GM19328 (cell line): ENCODE measurements at regions not wholly inside any gene's neighbourhood (a gene's known extent, or its start where the extent isn't known, plus 50 kb on each side); places are given as distances from the start of the nearest gene placed in this dataset.

Experiments used
- ATAC-seq: cut with Tn5 transposase; IDR thresholded peaks from one replicate; pipeline ENCODE4 v1.9.1; 2021; ENCODE audit warnings: mild to moderate bottlenecking, moderate library complexity; ENCODE audit not compliant: unreplicated experiment

DNA sequence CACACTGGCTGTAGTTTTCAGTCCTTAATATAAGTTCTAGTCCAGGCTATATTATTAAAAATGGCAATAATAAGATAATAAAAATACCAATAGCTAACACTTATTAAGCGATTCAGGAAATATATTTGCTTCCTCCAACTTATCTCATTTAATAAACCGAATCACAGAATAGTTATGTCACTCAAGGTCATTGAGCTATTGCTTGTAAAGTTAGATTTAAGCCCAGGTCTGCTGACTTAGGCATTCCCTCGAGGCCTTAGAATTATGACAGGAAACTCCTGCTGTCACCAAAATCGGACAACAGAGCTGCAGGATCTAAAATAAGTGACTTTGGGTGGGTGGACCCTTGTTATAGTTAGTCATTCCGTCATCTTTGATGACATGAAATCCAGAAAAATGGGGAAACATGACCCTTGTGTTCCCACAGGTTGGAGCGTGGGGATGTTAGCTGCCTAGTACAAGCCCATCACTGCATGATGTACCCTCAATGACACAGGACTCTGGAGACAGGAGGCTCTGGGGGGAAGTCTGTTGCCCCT lies 181.3 kb upstream of the PHYHIPL start:
- ATAC-seq: no peak

DNA sequence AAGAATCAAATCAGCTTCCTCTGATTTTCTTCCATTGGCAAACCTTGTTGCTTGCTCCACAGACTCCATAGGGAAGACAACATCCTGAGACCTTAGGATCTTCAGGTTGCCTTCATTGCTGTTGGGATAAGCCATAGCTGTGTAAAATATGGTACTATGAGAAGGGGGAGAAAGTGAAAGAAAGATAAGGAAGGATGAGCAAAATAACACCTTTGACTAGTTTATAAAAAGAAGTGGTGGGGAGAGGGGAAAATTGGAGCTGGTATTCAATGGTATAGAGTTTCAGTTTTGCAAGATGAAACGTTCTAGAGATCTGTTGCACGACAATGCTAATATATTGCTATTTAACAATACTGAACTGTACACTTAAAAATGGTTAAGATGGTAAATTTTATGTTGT lies 180.4 kb upstream of the PHYHIPL start:
- no peak for ATAC-seq

DNA sequence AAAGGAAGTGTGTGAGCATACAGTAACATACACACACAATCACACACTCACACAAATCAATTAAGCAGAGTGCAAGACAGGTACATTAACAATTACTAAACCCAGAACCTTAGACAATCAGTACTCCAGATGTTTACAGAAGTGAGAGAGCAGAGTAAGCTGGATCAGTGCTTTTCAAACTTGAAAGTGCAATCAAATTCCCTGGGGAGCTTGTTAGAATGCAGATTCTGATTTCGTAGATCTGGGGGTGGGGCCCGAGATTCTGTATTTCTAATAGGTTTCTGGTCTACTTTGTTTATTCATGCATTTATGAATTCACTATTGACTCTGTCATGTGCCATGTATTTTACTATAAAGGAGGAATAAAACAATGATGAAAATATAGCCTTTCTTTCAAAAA lies 179.6 kb upstream of the PHYHIPL start:
- no peak for ATAC-seq

DNA sequence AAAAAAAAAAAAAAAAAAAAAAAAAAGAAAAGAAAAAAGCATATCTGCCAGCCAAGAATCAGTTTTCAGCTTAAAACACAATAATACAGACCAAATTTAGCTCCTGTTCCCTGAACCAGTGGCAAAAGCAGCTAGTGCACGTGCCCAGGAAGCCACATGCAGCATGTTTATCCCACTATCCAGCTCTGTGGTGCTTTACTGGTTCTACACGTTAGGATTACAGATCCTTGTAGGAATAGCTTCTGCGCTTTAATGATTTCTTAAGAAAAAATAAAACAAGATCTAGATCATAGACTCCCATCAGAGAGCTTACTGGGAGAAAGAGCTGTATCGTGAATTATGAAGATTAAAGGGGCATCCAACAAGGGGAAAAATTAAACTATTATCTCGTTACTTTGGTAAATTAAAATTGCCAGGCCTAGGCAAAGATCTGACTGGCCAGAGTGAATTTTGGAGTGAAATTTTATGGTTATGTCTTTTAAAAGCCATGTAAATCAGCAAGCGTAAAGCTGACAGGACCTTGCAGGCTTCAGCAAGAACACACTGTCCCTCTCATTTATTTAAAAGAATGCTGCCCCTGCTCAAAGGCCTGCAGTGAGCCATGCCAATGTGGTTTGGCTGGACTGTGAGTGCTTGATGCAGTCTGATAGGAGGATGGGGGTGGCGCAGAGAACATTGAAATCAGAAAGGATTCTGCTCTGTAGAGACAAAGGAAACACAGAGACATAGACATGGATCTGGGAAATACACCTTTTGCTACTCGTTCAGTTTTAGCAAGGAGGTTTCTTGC lies 177.3 kb upstream of the PHYHIPL start:
- ATAC-seq: no peak

DNA sequence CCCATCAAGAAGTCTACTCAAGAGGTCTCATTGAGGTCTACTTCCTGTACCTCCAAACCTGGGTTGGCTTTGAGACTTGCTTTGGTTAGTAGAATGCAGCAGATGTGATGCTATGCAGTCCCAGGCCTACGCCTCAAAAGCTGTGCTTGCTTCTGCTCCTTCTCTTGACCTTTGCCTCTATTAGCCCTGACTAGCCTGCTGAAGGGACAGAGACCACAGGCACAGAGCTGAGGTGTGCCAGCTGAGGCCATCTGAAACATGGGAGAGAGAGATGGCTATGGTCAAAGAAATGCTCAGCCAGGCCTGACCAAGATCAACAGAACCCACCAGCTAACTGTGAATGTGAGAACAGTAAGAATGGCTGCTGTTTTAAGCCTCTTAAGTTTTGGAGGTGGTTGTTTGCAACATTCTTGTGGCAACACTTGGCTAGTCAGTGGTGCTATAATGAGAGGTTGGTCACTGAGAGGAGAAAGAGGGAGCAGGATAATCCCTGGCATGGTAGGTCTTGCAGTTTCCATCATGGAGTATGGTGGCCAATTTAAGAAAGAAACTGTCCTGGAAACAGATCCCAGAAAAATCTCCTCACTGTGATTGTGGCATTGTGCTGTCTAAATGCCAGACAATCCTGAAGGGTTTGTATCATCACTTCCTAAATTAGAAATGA lies 176.1 kb upstream of the PHYHIPL start:
- ATAC-seq: no peak

- no peak for ATAC-seq
Observed at GRCh38 chr10:59002011-59002410, 174.4 kb upstream of the PHYHIPL start.

DNA sequence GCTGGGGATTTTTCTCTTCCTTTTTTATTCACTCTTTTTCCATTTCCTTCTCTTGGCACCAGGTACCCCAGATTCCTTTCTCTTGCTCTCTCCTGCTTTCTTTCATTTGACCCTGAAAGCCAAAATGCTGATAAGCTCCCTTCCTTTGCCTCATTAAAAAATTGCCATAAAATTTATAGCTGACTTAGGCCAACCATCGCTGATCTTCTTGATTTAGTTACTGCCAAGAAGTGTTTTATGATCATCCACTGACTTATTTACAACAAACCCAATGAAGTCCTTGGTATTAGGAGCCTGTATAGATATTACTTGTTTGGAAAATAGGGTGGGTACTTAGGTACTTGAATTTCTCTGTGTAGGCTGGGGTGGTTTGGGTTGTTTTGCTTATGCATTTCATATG lies 173.2 kb upstream of the PHYHIPL start:
- ATAC-seq: no peak

DNA sequence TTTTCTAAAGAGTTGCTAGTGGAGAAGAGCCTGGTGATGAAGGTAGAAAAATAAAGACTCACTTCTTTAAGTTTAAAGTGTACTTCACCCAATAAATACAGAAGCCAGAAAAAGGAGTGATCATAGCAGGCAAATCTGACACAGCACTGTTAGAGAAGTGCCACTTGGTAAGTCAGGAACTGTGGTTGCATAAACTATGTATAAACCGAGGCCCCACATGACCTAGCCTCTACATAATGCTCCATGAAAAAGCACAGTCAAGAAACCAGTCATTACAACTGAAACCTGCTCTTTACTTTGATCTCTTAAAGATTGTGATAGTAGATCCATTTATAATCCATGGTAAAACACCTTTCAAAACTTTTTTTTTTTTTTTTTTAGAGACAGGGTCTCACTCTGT lies 172.1 kb upstream of the PHYHIPL start:
- ATAC-seq: no peak

DNA sequence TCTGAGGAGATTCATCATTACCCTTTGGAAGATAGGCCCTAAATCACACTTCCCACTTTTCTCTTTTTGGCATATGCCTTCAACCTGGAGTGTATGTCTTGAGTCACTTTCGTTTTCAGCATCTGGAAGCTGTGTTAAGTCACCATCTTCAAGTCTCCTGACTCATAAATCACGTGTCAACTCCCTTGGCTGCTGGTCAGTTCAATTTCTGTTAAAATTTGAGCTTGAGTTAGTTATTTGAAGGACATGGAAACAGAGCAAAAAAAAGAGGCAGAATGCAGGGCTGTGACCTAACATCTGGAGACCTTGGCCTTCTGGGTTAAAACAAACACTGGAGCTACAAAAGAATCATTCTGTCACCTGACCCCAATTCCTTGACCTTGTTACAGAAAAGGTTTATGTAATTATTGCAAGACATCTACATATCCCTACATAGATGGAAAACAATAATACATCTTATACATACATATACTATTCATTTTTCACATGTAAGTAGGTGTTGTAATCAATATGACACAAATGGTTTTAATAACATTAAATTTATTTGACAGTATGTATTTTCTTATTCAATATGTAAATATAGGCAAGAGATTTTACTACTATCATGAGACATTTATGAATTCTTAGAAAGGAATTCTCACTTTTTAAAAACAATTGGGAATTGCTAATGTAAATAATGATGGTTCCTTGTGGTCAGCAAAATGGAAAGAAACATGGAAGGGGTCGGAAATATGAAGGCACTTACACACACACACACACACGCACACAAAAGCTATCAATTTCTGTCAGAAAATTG lies 169.7 kb upstream of the PHYHIPL start:
- no peak for ATAC-seq

DNA sequence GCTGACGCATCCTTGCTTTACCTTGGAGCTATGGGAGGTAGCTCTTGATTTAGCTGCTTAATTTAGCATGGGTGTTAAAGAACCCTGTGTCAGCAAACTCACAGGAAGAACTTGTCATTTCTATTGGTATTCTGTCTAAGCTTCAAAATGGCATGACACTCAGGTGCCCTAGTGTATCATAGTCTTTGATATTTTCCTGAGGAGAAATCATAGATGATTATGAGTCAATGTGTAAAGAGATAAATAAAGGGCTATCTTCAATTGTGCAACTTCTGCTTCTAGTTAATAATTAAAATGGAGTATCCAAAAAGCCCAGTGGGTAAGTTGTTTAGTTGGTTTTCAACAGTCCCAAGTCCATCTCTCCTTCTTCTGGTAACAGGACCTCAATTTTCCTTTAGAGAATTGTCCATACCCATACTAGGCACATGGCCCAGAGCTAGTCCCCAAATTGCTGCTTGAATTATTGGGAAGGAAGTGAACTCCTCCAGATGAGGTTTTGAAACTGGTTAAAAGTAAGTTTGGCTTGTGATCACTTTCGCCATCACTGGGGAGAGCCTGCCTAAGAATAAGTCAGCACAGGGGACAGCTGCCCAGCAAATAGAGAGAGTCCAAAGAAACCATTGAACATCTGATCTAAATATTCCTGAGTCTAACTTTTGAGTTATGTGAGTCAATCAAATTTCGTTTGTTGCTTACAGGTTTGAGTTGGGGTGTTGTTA lies 169.0 kb upstream of the PHYHIPL start:
- no peak for ATAC-seq

GRCh38 chr10:59008452-59008851 lies 168.0 kb upstream of the PHYHIPL start:
- ATAC-seq: no peak

DNA sequence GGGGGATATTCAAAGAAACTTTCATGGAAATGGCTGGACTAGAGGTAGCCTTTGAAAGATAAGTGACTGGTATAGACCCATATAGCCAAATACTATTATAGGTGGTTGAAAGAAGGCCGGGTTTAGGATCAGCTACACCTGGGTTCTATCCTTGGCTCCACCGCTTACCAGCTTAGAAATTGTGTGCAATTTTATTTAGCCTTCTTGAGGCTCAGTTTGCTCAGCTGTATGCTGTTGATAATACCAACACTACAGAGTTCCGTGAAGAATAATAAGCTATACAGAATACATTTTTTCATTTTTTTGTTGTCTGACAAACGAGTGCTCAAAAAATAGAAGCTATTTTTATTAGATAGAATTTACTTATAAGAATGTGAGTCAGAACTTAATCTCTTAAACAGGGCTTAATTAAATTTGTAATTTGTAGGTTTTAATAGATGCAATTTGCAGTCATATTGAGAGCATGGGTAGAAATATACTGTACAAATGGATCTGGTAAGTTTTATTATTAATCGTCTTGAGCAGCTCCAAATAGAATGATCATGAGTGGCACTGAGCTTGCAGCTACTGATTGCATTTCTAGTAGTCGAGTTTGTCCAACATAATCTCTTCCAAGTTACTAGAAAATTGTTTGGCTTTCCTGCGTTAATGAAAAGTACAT lies 164.3 kb upstream of the PHYHIPL start:
- no peak for ATAC-seq

GRCh38 chr10:59012839-59013238 lies 163.6 kb upstream of the PHYHIPL start:
- ATAC-seq: no peak

- no peak for ATAC-seq
Observed at GRCh38 chr10:59016043-59016442, 160.4 kb upstream of the PHYHIPL start.

DNA sequence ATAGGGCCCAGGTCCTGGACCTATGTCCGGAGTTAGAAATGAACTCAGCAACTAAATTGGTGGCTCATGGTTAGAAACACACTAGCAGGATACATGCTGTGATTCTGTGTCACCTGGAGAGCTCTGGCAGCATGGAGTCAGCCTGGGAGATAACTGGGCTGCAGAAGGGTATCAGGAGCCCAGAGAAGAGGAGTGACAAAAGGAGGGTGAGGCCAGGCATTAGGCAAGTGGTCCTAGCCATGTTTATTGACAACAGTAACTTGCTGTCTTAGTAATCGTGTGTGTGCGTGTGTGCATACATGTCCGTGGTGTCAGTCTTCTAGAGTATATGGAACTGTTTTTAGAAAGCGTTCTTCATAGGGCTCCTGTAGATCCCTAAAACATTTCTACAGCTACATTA lies 157.5 kb upstream of the PHYHIPL start:
- ATAC-seq: no peak

GRCh38 chr10:59019603-59020002 lies 156.8 kb upstream of the PHYHIPL start:
- ATAC-seq: no peak

DNA sequence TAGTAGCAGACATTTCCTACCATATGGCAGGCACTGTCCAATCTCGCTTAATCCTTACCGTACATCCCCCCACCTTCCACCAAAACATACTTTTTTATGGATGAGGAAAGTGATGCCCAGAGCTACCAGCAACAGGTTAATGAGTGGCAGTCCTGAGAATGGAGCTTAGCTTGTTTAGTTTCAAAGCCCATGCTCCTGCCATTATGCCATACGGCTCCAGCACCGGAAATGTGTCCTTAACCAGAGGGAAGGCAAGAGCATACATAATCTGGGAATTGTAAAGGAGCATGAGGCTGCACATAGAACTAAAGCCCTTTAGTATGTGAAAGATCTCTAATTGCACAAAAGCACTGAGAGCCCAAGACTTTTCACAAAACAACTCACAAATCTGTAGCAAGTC lies 155.9 kb upstream of the PHYHIPL start:
- ATAC-seq: no peak

DNA sequence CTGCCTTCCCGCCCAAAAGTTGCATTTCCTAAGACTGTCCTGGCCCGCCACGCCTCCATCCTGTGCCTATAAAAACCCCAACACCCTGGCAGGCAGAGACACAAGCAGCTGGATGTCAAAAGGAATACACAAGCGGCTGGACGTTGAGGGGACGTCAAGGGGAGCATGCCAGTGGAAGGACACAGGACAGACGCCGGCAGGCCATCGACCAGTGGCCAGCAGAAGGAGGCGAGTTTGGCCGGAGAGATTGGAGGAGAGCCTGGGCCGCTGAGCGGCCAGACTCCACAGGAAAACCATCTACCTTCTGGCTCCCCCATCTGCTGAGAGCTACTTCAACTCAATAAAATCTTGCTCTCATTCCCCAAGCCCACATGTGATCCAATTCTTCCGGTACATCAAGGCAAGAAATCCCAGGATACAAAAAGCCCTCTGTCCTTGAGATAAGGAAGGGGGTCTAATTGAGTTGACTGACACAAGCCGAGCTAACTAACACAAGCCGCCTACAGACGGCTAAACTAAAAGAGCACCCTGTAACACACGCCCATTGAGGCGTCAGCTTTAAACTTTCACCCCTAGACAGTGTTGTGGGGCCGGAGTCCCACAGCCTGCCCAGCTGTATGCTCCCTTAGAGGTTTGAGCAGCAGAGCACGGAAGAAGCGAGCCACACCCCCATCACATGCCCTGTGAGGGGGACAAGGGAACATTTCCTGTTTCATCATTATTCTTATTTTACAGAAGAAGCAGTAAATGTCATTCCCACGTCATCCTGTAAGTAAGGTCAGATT lies 150.3 kb upstream of the PHYHIPL start:
- no peak for ATAC-seq

- no peak for ATAC-seq
Observed at GRCh38 chr10:59027975-59028655, 148.3 kb upstream of the PHYHIPL start.
